GM12878 (cell line): ENCODE measurements at regions not wholly inside any gene's neighbourhood (a gene's known extent, or its start where the extent isn't known, plus 50 kb on each side); places are given as distances from the start of the nearest gene placed in this dataset.

Source experiments
- ATAC-seq: fragments of 200-7000 bp; cut with Tn5 transposase; 3 replicates; pipeline ENCODE4 v1.9.1; 2020; ENCODE audit warnings: mild to moderate bottlenecking, moderate library complexity
- BruUV-seq: library from RNA; stranded (reverse); fragments of 400-500 nt; replicated peaks from 2 replicates; lab custom pipeline; 2021; lab: Mats Ljungman, UMichigan
- CTCF ChIA-PET: fragments of 300-600 bp; sonication (Branson Sonifier 250); formaldehyde crosslinking; extraction: SDS; loops from one replicate; lab custom pipeline; 2021; ENCODE audit warnings: inconsistent platforms; lab: Yijun Ruan, JAX
- POLR2A ChIA-PET: fragments of 350-600 bp; formaldehyde crosslinking; extraction: SDS; loops from one replicate; lab custom pipeline; 2021; ENCODE audit warnings: inconsistent platforms; lab: Charles Lee
- RAD21 ChIA-PET: fragments of 300-600 bp; sonication (Branson Sonifier 250); formaldehyde crosslinking; loops from one replicate; lab custom pipeline; 2023; ENCODE audit warnings: antibody characterized with exemption; ENCODE audit not compliant: unreplicated experiment; lab: Charles Lee
- SMC1A ChIA-PET: fragments of 300-600 bp; sonication (Branson Sonifier 250); formaldehyde crosslinking; loops from one replicate; lab custom pipeline; 2023; ENCODE audit not compliant: unreplicated experiment, uncharacterized antibody; lab: Charles Lee
- DNase-seq: peaks from one replicate; pipeline ENCODE4 v3.0.0-alpha.2; 2011; ENCODE audit warnings: low read depth, low spot score
- FAIRE-seq: peaks from 3 replicates; lab custom pipeline; 2011; peaks lifted over from hg19 to GRCh38; lab: Jason Lieb, UNC
- H2AFZ ChIP-seq: 2 replicates; pipeline ENCODE4 v1.6.0; 2011; ENCODE audit warnings: low read depth, low read length, control low read depth; ENCODE audit not compliant: control insufficient read depth
- H3K27ac ChIP-seq: 2 replicates; pipeline ENCODE4 v1.5.1; 2011; ENCODE audit warnings: control low read depth; ENCODE audit not compliant: control insufficient read depth, insufficient read depth
- H3K27me3 ChIP-seq, 2 experiments: replicated peaks in 1 of 2; 2 replicates each; pipeline versions ENCODE4 v1.6.0 to v1.6.1; 2011; ENCODE audit warnings: low read length in 1 of 2; ENCODE audit not compliant: control insufficient read depth in 2 of 2, insufficient read depth in 2 of 2
- H3K36me3 ChIP-seq, 2 experiments: 2 replicates each; pipeline ENCODE4 v1.5.1; 2011; ENCODE audit warnings: low read length in 1 of 2; ENCODE audit not compliant: control insufficient read depth in 2 of 2, insufficient read depth in 2 of 2
- H3K4me1 ChIP-seq: 2 replicates; pipeline ENCODE4 v1.6.1; 2011; ENCODE audit warnings: mild to moderate bottlenecking, low read length, moderate library complexity, mixed read lengths; ENCODE audit not compliant: control insufficient read depth, insufficient read depth
- H3K4me2 ChIP-seq: 2 replicates; pipeline ENCODE4 v1.6.0; 2011; ENCODE audit warnings: control low read depth; ENCODE audit not compliant: control insufficient read depth, insufficient read depth
- H3K4me3 ChIP-seq: fragments of 200-600 bp; sonication (generic); 2 replicates; pipeline ENCODE4 v1.5.1; 2016
- H3K79me2 ChIP-seq: 2 replicates; pipeline ENCODE4 v1.6.0; 2011; ENCODE audit warnings: low read length; ENCODE audit not compliant: control insufficient read depth, insufficient read depth
- H3K9ac ChIP-seq: 2 replicates; pipeline ENCODE4 v1.8.0; 2011; ENCODE audit warnings: low read length, control low read depth, mixed read lengths; ENCODE audit not compliant: control insufficient read depth, insufficient read depth
- H3K9me3 ChIP-seq: replicated peaks from 3 replicates; pipeline ENCODE4 v1.5.1; 2011; ENCODE audit warnings: mild to moderate bottlenecking, low read length; ENCODE audit not compliant: control insufficient read depth, insufficient read depth
- H4K20me1 ChIP-seq: 2 replicates; pipeline ENCODE4 v1.6.0; 2011; ENCODE audit not compliant: control insufficient read depth, insufficient read depth
- CEBPB ChIP-seq, 2 experiments: fragments of 150-350 bp in 1 of 2; IDR thresholded peaks; 2 replicates each; pipeline ENCODE4 v1.6.1; 2012 to 2014; ENCODE audit warnings: low read depth in 2 of 2, low read length in 2 of 2, borderline replicate concordance in 1 of 2, inconsistent platforms in 1 of 2
- EED ChIP-seq: sonication (generic); IDR thresholded peaks from 2 replicates; pipeline ENCODE4 v1.6.1; 2016; ENCODE audit warnings: antibody characterized with exemption, low read depth
- GATAD2B ChIP-seq: fragments of 450-650 bp; conservative IDR thresholded peaks from 2 replicates; pipeline ENCODE4 v1.6.1; 2017; ENCODE audit warnings: low read depth, mild to moderate bottlenecking, moderate library complexity
- HDGF ChIP-seq: fragments of 450-650 bp; IDR thresholded peaks from 2 replicates; pipeline ENCODE4 v1.6.1; 2016; ENCODE audit warnings: antibody characterized with exemption
- RBBP5 ChIP-seq: fragments of 200-600 bp; sonication (generic); conservative IDR thresholded peaks from 2 replicates; pipeline ENCODE4 v1.6.1; 2016
- WGBS: methylation state at CpG from one replicate; pipeline ENCODE4 v1.1.6; 2016; ENCODE audit warnings: low lambda C conversion rate; ENCODE audit not compliant: insufficient replicate concordance, insufficient coverage; ENCODE audit errors: missing lambda C conversion rate; 5-methylcytosine and 5-hydroxymethylcytosine counted together
- in situ Hi-C: fragments of 300-500 bp; cut with MboI; formaldehyde crosslinking; loops from 9 replicates; pipeline ENCODE4 v1.14.3; 2018; ENCODE audit warnings: mixed read lengths
- intact Hi-C: fragments of 100-400 bp; cut with micrococcal nuclease; formaldehyde crosslinking; loops from one replicate; pipeline ENCODE4 v1.14.2; 2022; ENCODE audit not compliant: unreplicated experiment
- TF ChIP-seq, protein P1 (sequence below): IDR thresholded peaks from 2 replicates; pipeline ENCODE4 v1.6.1; 2012; ENCODE audit warnings: low read depth, low read length, improper control_type of control experiment
- TF ChIP-seq, protein P2 (sequence below): IDR thresholded peaks from 2 replicates; pipeline ENCODE4 v1.6.1; 2012; ENCODE audit warnings: mild to moderate bottlenecking, low read depth, low read length
- TF ChIP-seq, protein P3 (sequence below): fragments of 450-650 bp; IDR thresholded peaks from 2 replicates; pipeline ENCODE4 v1.6.1; 2017; ENCODE audit warnings: mild to moderate bottlenecking, moderate library complexity

DNA sequence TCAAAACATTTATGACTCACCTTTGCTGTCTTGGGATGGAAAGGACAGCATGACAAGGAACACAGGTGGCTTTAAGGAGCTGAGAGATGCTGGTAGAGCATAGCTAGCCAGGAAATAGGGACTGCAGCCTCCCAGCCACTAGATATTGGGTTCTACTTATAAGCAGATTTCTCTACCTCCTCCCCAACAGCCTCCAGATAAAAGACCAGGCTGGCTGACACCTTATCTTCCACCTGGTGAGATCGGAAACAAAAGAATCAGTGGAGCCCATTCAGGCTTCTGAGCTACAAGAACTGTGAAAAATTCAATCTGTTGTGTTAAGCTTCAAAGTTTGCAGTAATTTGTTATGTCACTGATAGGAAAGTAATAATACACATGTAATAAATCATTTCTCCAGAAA is 1278.5 kb upstream of the ZEB2 start:
- ATAC-seq (no peak), FAIRE-seq (no peak), DNase-seq (no peak)
- no peaks in the 10 kb centered on the region for H3K79me2 ChIP-seq
- H3K36me3 ChIP-seq = no peaks in the 10 kb centered on the region
- no peak overlapping the region for H3K9ac ChIP-seq
- 0% methylated on average over 1 of the region's 1 CpG for WGBS
- no TSS peak for BruUV-seq
- ChIA-PET CTCF (no interaction called here), POLR2A (no interaction called here), RAD21 (no interaction called here), SMC1A (no interaction called here)
- intact Hi-C loops = no loop called here
- H3K4me1 ChIP-seq = no peaks in the 10 kb centered on the region
- TF ChIP-seq, protein P1, sequence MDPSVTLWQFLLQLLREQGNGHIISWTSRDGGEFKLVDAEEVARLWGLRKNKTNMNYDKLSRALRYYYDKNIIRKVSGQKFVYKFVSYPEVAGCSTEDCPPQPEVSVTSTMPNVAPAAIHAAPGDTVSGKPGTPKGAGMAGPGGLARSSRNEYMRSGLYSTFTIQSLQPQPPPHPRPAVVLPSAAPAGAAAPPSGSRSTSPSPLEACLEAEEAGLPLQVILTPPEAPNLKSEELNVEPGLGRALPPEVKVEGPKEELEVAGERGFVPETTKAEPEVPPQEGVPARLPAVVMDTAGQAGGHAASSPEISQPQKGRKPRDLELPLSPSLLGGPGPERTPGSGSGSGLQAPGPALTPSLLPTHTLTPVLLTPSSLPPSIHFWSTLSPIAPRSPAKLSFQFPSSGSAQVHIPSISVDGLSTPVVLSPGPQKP = no peak
- TF ChIP-seq EED (no peak), RBBP5 (no peak), GATAD2B (no peak), HDGF (no peak), CEBPB (IDR thresholded peaks at IDR 0.05; ENCODE audit: borderline replicate concordance in 1 of 2, low read depth in 2 of 2, low read length in 2 of 2) (no peak)
- TF ChIP-seq, protein P2, sequence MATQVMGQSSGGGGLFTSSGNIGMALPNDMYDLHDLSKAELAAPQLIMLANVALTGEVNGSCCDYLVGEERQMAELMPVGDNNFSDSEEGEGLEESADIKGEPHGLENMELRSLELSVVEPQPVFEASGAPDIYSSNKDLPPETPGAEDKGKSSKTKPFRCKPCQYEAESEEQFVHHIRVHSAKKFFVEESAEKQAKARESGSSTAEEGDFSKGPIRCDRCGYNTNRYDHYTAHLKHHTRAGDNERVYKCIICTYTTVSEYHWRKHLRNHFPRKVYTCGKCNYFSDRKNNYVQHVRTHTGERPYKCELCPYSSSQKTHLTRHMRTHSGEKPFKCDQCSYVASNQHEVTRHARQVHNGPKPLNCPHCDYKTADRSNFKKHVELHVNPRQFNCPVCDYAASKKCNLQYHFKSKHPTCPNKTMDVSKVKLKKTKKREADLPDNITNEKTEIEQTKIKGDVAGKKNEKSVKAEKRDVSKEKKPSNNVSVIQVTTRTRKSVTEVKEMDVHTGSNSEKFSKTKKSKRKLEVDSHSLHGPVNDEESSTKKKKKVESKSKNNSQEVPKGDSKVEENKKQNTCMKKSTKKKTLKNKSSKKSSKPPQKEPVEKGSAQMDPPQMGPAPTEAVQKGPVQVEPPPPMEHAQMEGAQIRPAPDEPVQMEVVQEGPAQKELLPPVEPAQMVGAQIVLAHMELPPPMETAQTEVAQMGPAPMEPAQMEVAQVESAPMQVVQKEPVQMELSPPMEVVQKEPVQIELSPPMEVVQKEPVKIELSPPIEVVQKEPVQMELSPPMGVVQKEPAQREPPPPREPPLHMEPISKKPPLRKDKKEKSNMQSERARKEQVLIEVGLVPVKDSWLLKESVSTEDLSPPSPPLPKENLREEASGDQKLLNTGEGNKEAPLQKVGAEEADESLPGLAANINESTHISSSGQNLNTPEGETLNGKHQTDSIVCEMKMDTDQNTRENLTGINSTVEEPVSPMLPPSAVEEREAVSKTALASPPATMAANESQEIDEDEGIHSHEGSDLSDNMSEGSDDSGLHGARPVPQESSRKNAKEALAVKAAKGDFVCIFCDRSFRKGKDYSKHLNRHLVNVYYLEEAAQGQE = no peak
- TF ChIP-seq, protein P3, sequence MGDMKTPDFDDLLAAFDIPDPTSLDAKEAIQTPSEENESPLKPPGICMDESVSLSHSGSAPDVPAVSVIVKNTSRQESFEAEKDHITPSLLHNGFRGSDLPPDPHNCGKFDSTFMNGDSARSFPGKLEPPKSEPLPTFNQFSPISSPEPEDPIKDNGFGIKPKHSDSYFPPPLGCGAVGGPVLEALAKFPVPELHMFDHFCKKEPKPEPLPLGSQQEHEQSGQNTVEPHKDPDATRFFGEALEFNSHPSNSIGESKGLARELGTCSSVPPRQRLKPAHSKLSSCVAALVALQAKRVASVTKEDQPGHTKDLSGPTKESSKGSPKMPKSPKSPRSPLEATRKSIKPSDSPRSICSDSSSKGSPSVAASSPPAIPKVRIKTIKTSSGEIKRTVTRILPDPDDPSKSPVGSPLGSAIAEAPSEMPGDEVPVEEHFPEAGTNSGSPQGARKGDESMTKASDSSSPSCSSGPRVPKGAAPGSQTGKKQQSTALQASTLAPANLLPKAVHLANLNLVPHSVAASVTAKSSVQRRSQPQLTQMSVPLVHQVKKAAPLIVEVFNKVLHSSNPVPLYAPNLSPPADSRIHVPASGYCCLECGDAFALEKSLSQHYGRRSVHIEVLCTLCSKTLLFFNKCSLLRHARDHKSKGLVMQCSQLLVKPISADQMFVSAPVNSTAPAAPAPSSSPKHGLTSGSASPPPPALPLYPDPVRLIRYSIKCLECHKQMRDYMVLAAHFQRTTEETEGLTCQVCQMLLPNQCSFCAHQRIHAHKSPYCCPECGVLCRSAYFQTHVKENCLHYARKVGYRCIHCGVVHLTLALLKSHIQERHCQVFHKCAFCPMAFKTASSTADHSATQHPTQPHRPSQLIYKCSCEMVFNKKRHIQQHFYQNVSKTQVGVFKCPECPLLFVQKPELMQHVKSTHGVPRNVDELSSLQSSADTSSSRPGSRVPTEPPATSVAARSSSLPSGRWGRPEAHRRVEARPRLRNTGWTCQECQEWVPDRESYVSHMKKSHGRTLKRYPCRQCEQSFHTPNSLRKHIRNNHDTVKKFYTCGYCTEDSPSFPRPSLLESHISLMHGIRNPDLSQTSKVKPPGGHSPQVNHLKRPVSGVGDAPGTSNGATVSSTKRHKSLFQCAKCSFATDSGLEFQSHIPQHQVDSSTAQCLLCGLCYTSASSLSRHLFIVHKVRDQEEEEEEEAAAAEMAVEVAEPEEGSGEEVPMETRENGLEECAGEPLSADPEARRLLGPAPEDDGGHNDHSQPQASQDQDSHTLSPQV = no peak
- no peak overlapping the region for H2AFZ ChIP-seq
- no peaks in the 10 kb centered on the region for H3K9me3 ChIP-seq
- H3K27ac ChIP-seq = no peak overlapping the region
- H3K27me3 ChIP-seq = no peaks in the 10 kb centered on the region
- in situ Hi-C loops = no loop called here
- H3K4me3 ChIP-seq = no peak overlapping the region
- H4K20me1 ChIP-seq = no peaks in the 10 kb centered on the region
- H3K4me2 ChIP-seq = no peak overlapping the region
